ENCODE measurements at regions not wholly inside any gene's neighbourhood (a gene's known extent, or its start where the extent isn't known, plus 50 kb on each side); places are given as distances from the start of the nearest gene placed in this dataset.
"Not testable (repeated sequence)": the region's sequence is repeated elsewhere in the genome, so short reads cannot be mapped to it uniquely, and the experiment has no call there.

- no peak for DNase-seq (ENCODE audit: low read depth in 1 of 2, low spot score in 1 of 2)
- Histone ChIP-seq H3K27me3 (no peaks in the 10 kb centered on the region), H3K4me3 (no peak overlapping the region), H3K36me3 (no peaks in the 10 kb centered on the region), H3K4me1 (ENCODE audit: low read depth) (no peaks in the 10 kb centered on the region), H3K9me3 (ENCODE audit: low read depth) (no peaks in the 10 kb centered on the region), H3K27ac (no peak overlapping the region)
- TF ChIP-seq CTCF (IDR thresholded peaks at IDR 0.05; ENCODE audit: low read depth, low read length), result no peak
Observed at GRCh38 chr3:182420741-182421140, 372.6 kb upstream of the ATP11B start.

- Histone ChIP-seq H3K9me3 (ENCODE audit: low read depth) (no peaks in the 10 kb centered on the region), H3K27ac (no peak overlapping the region), H3K27me3 (no peaks in the 10 kb centered on the region), H3K4me3 (no peak overlapping the region), H3K36me3 (no peaks in the 10 kb centered on the region), H3K4me1 (ENCODE audit: low read depth) (no peaks in the 10 kb centered on the region)
- TF ChIP-seq CTCF (IDR thresholded peaks at IDR 0.05; ENCODE audit: low read depth, low read length), result no peak
- no peak for DNase-seq (ENCODE audit: low read depth in 1 of 2, low spot score in 1 of 2)
Observed at GRCh38 chr3:182424006-182424405, 369.3 kb upstream of the ATP11B start.

- DNase-seq (ENCODE audit: low read depth in 1 of 2, low spot score in 1 of 2); H3K27me3 ChIP-seq; H3K9me3 ChIP-seq (ENCODE audit: low read depth); H3K27ac ChIP-seq; H3K36me3 ChIP-seq; H3K4me1 ChIP-seq (ENCODE audit: low read depth); H3K4me3 ChIP-seq: not testable (repeated sequence)
Observed at GRCh38 chr3:182425926-182426718, 367.2 kb upstream of the ATP11B start.

- H3K27me3 ChIP-seq; H3K4me3 ChIP-seq; H3K9me3 ChIP-seq (ENCODE audit: low read depth); H3K27ac ChIP-seq; H3K36me3 ChIP-seq; H3K4me1 ChIP-seq (ENCODE audit: low read depth); DNase-seq (ENCODE audit: low read depth in 1 of 2, low spot score in 1 of 2): not testable (repeated sequence)
Observed at GRCh38 chr3:182431972-182432371, 361.3 kb upstream of the ATP11B start.

- H3K4me3 ChIP-seq, result no peak overlapping the region
- DNase-seq (ENCODE audit: low read depth in 1 of 2, low spot score in 1 of 2), result no peak
- no peak overlapping the region for H3K27ac ChIP-seq
- H3K4me1 ChIP-seq (ENCODE audit: low read depth), result no peaks in the 10 kb centered on the region
- TF ChIP-seq CTCF (IDR thresholded peaks at IDR 0.05; ENCODE audit: low read depth, low read length), result no peak
- no peaks in the 10 kb centered on the region for H3K36me3 ChIP-seq
- no peaks in the 10 kb centered on the region for H3K9me3 ChIP-seq (ENCODE audit: low read depth)
- H3K27me3 ChIP-seq, result no peaks in the 10 kb centered on the region
Observed at GRCh38 chr3:182435860-182436259, 357.4 kb upstream of the ATP11B start.

GRCh38 chr3:182436547-182436946 is 356.8 kb upstream of the ATP11B start:
- H3K9me3 ChIP-seq (ENCODE audit: low read depth), result no peaks in the 10 kb centered on the region
- no peak for DNase-seq (ENCODE audit: low read depth in 1 of 2, low spot score in 1 of 2)
- H3K27ac ChIP-seq, result no peak overlapping the region
- H3K4me3 ChIP-seq, result no peak overlapping the region
- no peak for TF ChIP-seq CTCF (IDR thresholded peaks at IDR 0.05; ENCODE audit: low read depth, low read length)
- H3K4me1 ChIP-seq (ENCODE audit: low read depth), result no peaks in the 10 kb centered on the region
- H3K36me3 ChIP-seq, result no peaks in the 10 kb centered on the region
- no peaks in the 10 kb centered on the region for H3K27me3 ChIP-seq
